Naive B cell (primary cell): ENCODE measurements at regions not wholly inside any gene's neighbourhood (a gene's known extent, or its start where the extent isn't known, plus 50 kb on each side); places are given as distances from the start of the nearest gene placed in this dataset.
A peak's percentile ranks its signal among the peaks of the same experiment; 100 is the strongest.
"Not testable (repeated sequence)": the region's sequence is repeated elsewhere in the genome, so short reads cannot be mapped to it uniquely, and the experiment has no call there.

ENCODE experiments used
- ATAC-seq, 2 donors: fragments of 150-1000 bp; cut with Tn5 transposase; 2 replicates each; pipeline ENCODE4 v1.10.0; 2021; ENCODE audit warnings: low read depth in 2 of 2, mild to moderate bottlenecking in 2 of 2, moderate library complexity in 2 of 2
- DNase-seq: peaks from one replicate; pipeline ENCODE4 v3.0.0; 2022
- H3K27ac Mint-ChIP-seq, 6 donors: one replicate each; pipeline ENCODE4 v1.8.0; 2020 to 2022; ENCODE audit warnings: mild to moderate bottlenecking in 6 of 6, mixed read lengths in 6 of 6, moderate library complexity in 5 of 6, inconsistent platforms in 2 of 6
- H3K27me3 Mint-ChIP-seq, 3 donors: one replicate each; pipeline ENCODE4 v1.8.0; 2021 to 2022; ENCODE audit warnings: mixed read lengths in 3 of 3, mild to moderate bottlenecking in 1 of 3
- H3K36me3 Mint-ChIP-seq, 2 donors: one replicate each; pipeline ENCODE4 v1.8.0; 2020 to 2022; ENCODE audit warnings: mixed read lengths in 2 of 2, inconsistent platforms in 1 of 2, mild to moderate bottlenecking in 1 of 2
- H3K4me1 Mint-ChIP-seq, 3 donors: one replicate each; pipeline ENCODE4 v1.8.0; 2020 to 2022; ENCODE audit warnings: mixed read lengths in 3 of 3, inconsistent platforms in 1 of 3, mild to moderate bottlenecking in 1 of 3, moderate library complexity in 1 of 3
- H3K4me3 Mint-ChIP-seq, 8 donors: one replicate each; pipeline ENCODE4 v1.8.0; 2020 to 2022; ENCODE audit warnings: mild to moderate bottlenecking in 8 of 8, mixed read lengths in 8 of 8, moderate library complexity in 8 of 8, inconsistent platforms in 2 of 8
- H3K9me3 Mint-ChIP-seq, 7 donors: one replicate each; pipeline ENCODE4 v1.8.0; 2020 to 2022; ENCODE audit warnings: mixed read lengths in 7 of 7, mild to moderate bottlenecking in 5 of 7, inconsistent platforms in 2 of 7, moderate library complexity in 1 of 7

DNA sequence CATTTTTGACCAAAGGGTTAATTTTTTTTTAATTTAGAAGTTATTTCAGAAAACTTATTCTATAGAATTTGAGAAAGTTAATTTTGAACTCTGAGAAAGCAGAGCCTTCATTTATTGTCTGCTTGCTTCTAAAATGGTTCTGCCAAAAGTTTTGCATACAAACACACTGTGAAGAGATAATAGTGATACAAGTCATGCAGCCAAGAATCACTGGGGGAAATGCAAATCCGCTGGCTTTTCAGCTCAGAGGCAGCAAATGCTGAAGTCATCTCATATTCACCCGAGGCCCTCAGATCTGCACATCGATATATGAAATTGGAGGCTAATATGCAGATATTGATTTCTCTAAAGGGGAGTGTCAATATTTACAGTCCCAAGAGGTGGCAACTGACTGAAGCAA is 186.2 kb downstream of the KIT start:
- no peak overlapping the region for H3K27ac Mint-ChIP-seq
- ATAC-seq (no peak), DNase-seq (no peak)
- H3K27me3 Mint-ChIP-seq: peaks cover 0 to 5% (median 0%) of the 10 kb centered on the region in 3 donors
- no peaks in the 10 kb centered on the region for H3K4me1 Mint-ChIP-seq
- no peak overlapping the region for H3K4me3 Mint-ChIP-seq
- no peaks in the 10 kb centered on the region for H3K36me3 Mint-ChIP-seq
- no peaks in the 10 kb centered on the region for H3K9me3 Mint-ChIP-seq

DNA sequence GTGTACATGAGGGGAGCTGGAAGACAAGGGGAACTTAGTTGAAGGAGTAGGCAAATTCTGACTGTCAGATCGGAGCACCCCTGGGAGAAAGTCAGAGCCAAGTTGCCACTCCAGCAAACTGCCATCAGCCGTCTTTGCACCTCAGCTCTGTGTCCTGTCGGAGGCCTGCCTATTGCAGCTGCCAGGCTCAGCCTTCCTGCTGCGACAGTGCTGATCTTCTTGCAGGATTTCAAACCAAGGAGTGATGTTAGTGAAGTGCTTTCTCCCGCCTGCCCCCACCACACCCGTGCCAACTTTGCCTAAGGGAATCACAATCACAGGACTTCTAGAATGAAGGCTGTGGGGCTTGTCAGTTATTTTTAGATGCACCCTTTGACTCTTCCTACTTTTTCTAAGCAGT is 185.3 kb downstream of the KIT start:
- Mint-ChIP-seq H3K9me3 (peaks cover 0 to 2% (median 0%) of the 10 kb centered on the region in 7 donors), H3K27me3 (peaks cover 0 to 5% (median 0%) of the 10 kb centered on the region in 3 donors)
- ATAC-seq: no peak

GRCh38 chr4:54842656-54843055 is 184.9 kb downstream of the KIT start:
- H3K27ac Mint-ChIP-seq: no peak overlapping the region
- ATAC-seq: no peak
- H3K4me3 Mint-ChIP-seq: no peak overlapping the region
- no peak for DNase-seq
- peaks cover 0 to 5% (median 0%) of the 10 kb centered on the region in 3 donors for H3K27me3 Mint-ChIP-seq
- peaks cover 0 to 2% (median 0%) of the 10 kb centered on the region in 7 donors for H3K9me3 Mint-ChIP-seq
- H3K36me3 Mint-ChIP-seq: no peaks in the 10 kb centered on the region
- H3K4me1 Mint-ChIP-seq: no peaks in the 10 kb centered on the region

More for the DNA sequence above, 185.3 kb downstream of the KIT start:
- no peaks in the 10 kb centered on the region for H3K36me3 Mint-ChIP-seq
- no peak overlapping the region for H3K4me3 Mint-ChIP-seq
- DNase-seq: no peak
- H3K4me1 Mint-ChIP-seq: no peaks in the 10 kb centered on the region
- H3K27ac Mint-ChIP-seq: peak overlapping the region in 1 of 6 donors; percentile 39

DNA sequence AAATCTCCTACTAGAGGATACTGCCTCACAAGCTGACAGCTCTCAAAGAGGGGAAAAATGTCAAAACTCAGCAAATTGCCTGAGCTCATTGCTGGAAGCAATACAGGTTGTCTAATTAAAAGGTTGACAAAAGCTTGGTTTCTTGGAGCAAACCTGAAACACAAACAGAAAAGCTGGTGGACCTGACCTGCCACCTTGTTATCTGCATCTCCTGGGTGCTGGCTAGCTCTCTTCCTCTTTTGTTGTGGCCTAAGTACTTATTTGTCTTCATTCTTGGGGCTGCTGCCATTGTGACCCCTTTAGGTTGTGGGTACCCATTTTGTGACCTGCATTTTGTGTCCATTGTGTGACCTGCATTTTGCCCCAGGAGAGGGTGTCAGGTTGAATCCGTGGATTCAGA is 184.5 kb downstream of the KIT start:
- Mint-ChIP-seq H3K27ac (no peak overlapping the region), H3K27me3 (peaks cover 0 to 5% (median 0%) of the 10 kb centered on the region in 3 donors)
- ATAC-seq: no peak

GRCh38 chr4:54840992-54841768 is 183.4 kb downstream of the KIT start:
- peaks cover 0 to 2% (median 0%) of the 10 kb centered on the region in 7 donors for H3K9me3 Mint-ChIP-seq
- H3K36me3 Mint-ChIP-seq: no peaks in the 10 kb centered on the region
- H3K27ac Mint-ChIP-seq: peak overlapping the region in 1 of 6 donors; percentile 16
- ATAC-seq (no peak), DNase-seq (no peak)
- H3K4me1 Mint-ChIP-seq: no peaks in the 10 kb centered on the region
- H3K4me3 Mint-ChIP-seq: no peak overlapping the region
- H3K27me3 Mint-ChIP-seq: peaks cover 0 to 5% (median 0%) of the 10 kb centered on the region in 3 donors

More for the DNA sequence above, 184.5 kb downstream of the KIT start:
- Mint-ChIP-seq H3K4me1 (no peaks in the 10 kb centered on the region), H3K9me3 (peaks cover 0 to 2% (median 0%) of the 10 kb centered on the region in 7 donors), H3K36me3 (no peaks in the 10 kb centered on the region), H3K4me3 (no peak overlapping the region)
- no peak for DNase-seq

- Mint-ChIP-seq H3K27me3 (peaks cover 0 to 5% (median 0%) of the 10 kb centered on the region in 3 donors), H3K36me3 (no peaks in the 10 kb centered on the region), H3K9me3 (peaks cover 0 to 2% (median 0%) of the 10 kb centered on the region in 7 donors), H3K27ac (no peak overlapping the region), H3K4me3 (no peak overlapping the region), H3K4me1 (no peaks in the 10 kb centered on the region)
- DNase-seq (no peak), ATAC-seq (no peak)
These were observed 182.7 kb downstream of the KIT start for GRCh38 chr4:54840430-54840829.

GRCh38 chr4:54838301-54838700 is 180.5 kb downstream of the KIT start:
- H3K4me1 Mint-ChIP-seq: no peaks in the 10 kb centered on the region
- no peak for DNase-seq
- H3K27ac Mint-ChIP-seq: no peak overlapping the region
- peaks cover 0 to 2% (median 0%) of the 10 kb centered on the region in 7 donors for H3K9me3 Mint-ChIP-seq
- peaks cover 0 to 5% (median 0%) of the 10 kb centered on the region in 3 donors for H3K27me3 Mint-ChIP-seq
- no peaks in the 10 kb centered on the region for H3K36me3 Mint-ChIP-seq
- H3K4me3 Mint-ChIP-seq: no peak overlapping the region
- ATAC-seq: no peak

DNA sequence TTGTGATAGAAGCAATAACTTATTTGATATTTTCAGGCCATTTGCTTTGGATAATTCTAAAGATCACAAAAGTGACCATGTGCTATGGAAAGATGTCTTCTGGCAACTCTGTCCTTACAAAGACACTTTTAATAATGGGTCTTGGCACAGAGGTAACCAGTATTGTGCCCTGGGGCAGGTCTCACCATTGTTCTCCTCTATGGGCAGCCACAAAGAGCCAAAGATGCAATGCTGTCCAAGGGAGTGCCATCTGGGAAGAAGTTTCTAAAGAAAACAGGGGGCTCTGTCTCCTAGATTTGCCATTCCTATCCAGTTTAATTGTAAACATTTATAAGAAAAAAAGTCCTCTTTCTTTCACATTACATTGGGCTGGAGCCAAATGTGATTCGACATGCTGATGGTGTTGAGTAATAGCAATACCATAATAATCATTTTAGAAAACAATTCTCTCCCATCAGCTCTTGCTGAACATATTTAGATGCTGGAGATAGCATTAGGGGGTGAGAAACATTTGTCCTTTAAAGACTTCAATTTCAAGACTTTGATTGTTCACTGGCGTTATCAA is 179.9 kb downstream of the KIT start:
- Mint-ChIP-seq H3K4me1 (no peaks in the 10 kb centered on the region), H3K27ac (no peak overlapping the region), H3K9me3 (peaks cover 0 to 2% (median 0%) of the 10 kb centered on the region in 7 donors), H3K27me3 (peaks cover 0 to 5% (median 0%) of the 10 kb centered on the region in 3 donors), H3K4me3 (no peak overlapping the region), H3K36me3 (no peaks in the 10 kb centered on the region)
- DNase-seq (no peak), ATAC-seq (no peak)

- not testable (repeated sequence) for H3K27ac Mint-ChIP-seq, H3K36me3 Mint-ChIP-seq, DNase-seq, H3K4me3 Mint-ChIP-seq, H3K4me1 Mint-ChIP-seq, ATAC-seq, H3K27me3 Mint-ChIP-seq
- H3K9me3 Mint-ChIP-seq: peaks cover 0 to 20% (median 12%) of the 10 kb centered on the region in 7 donors
These were observed 170.6 kb downstream of the KIT start for GRCh38 chr4:54828361-54828760.

- Mint-ChIP-seq H3K9me3 (peaks cover 0 to 9% (median 2%) of the 10 kb centered on the region in 7 donors), H3K27ac (no peak overlapping the region), H3K4me3 (no peak overlapping the region), H3K4me1 (no peaks in the 10 kb centered on the region), H3K27me3 (peaks cover 0 to 6% (median 0%) of the 10 kb centered on the region in 3 donors), H3K36me3 (no peaks in the 10 kb centered on the region)
- DNase-seq: no peak
- no peak for ATAC-seq
These were observed 165.9 kb downstream of the KIT start for GRCh38 chr4:54823616-54824015.

- no peaks in the 10 kb centered on the region for H3K36me3 Mint-ChIP-seq
- H3K9me3 Mint-ChIP-seq: peaks cover 0 to 3% (median 0%) of the 10 kb centered on the region in 7 donors
- peak overlapping the region in 2 of 6 donors; percentile 9 to 54 for H3K27ac Mint-ChIP-seq
- ATAC-seq (no peak), DNase-seq (no peak)
- H3K4me1 Mint-ChIP-seq: peaks cover 0 to 6% (median 0%) of the 10 kb centered on the region in 3 donors
- H3K27me3 Mint-ChIP-seq: peaks cover 0 to 5% (median 0%) of the 10 kb centered on the region in 3 donors
- H3K4me3 Mint-ChIP-seq: no peak overlapping the region
These were observed 161.3 kb downstream of the KIT start for GRCh38 chr4:54819034-54819433.

DNA sequence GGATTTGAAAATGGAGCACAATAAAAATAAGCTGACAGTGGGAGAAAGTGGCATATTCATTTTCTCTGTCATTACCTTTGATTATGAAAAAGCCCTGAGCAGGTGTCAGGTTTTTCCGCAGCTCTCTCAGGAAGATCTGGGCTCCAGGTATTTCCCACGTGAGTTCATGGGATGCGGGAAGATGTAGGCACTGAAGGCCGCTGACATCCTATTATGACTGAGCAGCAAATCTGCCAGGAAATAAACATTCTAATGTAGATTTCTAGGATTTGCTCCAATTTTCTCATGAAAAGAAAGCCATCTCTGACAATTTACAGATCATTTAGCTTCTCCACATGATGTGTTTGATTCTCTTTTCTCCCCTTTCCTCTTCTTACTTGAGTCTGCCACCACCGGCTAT is 160.7 kb downstream of the KIT start:
- H3K27ac Mint-ChIP-seq: no peak overlapping the region
- no peak for DNase-seq

GRCh38 chr4:54813674-54814073 is 155.9 kb downstream of the KIT start:
- Mint-ChIP-seq H3K36me3 (no peaks in the 10 kb centered on the region), H3K4me3 (no peak overlapping the region), H3K4me1 (peaks cover 0 to 6% (median 0%) of the 10 kb centered on the region in 3 donors), H3K27me3 (peaks cover 0 to 5% (median 0%) of the 10 kb centered on the region in 3 donors), H3K9me3 (peaks cover 0 to 15% (median 9%) of the 10 kb centered on the region in 7 donors), H3K27ac (no peak overlapping the region)
- ATAC-seq: no peak
- no peak for DNase-seq

More for the DNA sequence above, 160.7 kb downstream of the KIT start:
- H3K27me3 Mint-ChIP-seq: peaks cover 0 to 5% (median 0%) of the 10 kb centered on the region in 3 donors
- no peaks in the 10 kb centered on the region for H3K36me3 Mint-ChIP-seq
- peaks cover 0 to 5% (median 0%) of the 10 kb centered on the region in 7 donors for H3K9me3 Mint-ChIP-seq
- H3K4me3 Mint-ChIP-seq: no peak overlapping the region
- H3K4me1 Mint-ChIP-seq: peaks cover 0 to 6% (median 0%) of the 10 kb centered on the region in 3 donors
- no peak for ATAC-seq

DNA sequence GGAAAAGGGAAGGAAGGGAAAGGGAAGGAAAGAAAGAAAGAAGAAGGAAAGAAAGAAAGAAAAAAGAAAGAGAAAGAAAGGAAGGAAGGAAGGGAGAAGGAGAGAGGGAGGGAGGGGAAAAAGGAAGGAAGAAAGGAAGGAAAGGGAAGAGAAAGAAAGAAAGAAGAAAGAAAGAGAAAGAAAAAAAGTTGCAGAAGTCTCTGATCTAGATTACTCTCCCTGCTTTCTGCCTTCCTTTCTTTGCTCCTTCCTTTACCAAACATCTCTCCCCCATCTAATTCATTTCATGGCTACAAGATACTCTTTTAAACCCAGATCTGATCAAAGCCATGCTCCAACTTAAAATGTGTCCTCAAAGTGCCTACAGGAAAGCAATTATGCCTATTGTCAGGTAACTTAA is 148.6 kb downstream of the KIT start:
- Mint-ChIP-seq H3K27me3 (peaks cover 8 to 29% (median 14%) of the 10 kb centered on the region in 3 donors), H3K9me3 (peaks cover 2 to 28% (median 7%) of the 10 kb centered on the region in 7 donors), H3K27ac (no peak overlapping the region), H3K4me3 (no peak overlapping the region), H3K4me1 (no peaks in the 10 kb centered on the region), H3K36me3 (peaks cover 0 to 6% of the 10 kb centered on the region in 2 donors)
- ATAC-seq (no peak), DNase-seq (no peak)
